ENCODE measurements at regions not wholly inside any gene's neighbourhood (a gene's known extent, or its start where the extent isn't known, plus 50 kb on each side); places are given as distances from the start of the nearest gene placed in this dataset.

DNA sequence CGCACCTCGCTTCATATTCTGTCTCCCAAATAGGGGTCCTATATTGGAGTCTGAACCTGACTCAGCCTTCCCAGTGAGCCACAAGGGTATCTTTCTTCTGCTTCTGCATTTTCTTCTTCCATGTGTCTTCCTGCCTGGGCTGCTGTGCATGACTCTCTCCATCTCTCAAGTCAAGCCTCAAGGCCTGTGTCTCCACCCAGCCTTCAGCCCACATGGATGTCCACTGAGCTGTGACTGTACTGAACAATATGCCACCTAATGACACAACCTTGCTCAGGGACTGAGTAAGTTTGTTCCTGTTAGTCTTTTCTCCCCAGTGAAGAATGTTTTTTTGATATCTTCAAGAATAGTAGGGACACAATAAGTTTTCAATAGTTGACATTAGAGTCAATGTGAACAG, 162.7 kb upstream of the TBX20 start:
- TF ChIP-seq, protein P1, sequence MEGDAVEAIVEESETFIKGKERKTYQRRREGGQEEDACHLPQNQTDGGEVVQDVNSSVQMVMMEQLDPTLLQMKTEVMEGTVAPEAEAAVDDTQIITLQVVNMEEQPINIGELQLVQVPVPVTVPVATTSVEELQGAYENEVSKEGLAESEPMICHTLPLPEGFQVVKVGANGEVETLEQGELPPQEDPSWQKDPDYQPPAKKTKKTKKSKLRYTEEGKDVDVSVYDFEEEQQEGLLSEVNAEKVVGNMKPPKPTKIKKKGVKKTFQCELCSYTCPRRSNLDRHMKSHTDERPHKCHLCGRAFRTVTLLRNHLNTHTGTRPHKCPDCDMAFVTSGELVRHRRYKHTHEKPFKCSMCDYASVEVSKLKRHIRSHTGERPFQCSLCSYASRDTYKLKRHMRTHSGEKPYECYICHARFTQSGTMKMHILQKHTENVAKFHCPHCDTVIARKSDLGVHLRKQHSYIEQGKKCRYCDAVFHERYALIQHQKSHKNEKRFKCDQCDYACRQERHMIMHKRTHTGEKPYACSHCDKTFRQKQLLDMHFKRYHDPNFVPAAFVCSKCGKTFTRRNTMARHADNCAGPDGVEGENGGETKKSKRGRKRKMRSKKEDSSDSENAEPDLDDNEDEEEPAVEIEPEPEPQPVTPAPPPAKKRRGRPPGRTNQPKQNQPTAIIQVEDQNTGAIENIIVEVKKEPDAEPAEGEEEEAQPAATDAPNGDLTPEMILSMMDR (IDR thresholded peaks at IDR 0.05) = no peak
- TF ChIP-seq POLR2A (IDR thresholded peaks at IDR 0.05) = no peak
